ENCODE measurements at regions not wholly inside any gene's neighbourhood (a gene's known extent, or its start where the extent isn't known, plus 50 kb on each side); places are given as distances from the start of the nearest gene placed in this dataset.
A peak's percentile ranks its signal among the peaks of the same experiment; 100 is the strongest.

GRCh38 chr4:159041054-159042034 is 61.5 kb upstream of the RAPGEF2 start:
- DNase-seq (ENCODE audit: low spot score), result no peak

- no peak for DNase-seq (ENCODE audit: low spot score)
Observed at GRCh38 chr4:159042097-159042605, 60.7 kb upstream of the RAPGEF2 start.

DNA sequence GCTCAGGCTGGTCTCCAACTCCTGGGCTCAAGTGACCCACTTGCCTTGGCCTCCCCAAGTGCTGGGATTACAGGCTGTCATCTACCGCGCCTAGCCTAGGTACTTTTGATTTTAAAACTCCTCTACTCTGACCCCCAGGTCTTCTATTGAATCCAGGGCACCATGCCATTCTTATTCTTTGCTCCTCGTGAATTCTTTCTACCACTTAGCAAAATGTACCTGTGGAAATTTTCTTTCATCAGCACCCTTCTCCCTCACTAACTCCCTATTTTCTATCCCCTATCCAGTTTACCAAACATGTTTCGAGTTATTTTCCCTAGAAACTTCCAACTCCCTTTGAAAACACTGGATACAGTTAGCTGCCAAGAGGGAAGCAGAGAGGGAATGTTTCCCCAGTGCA is 60.0 kb upstream of the RAPGEF2 start:
- DNase-seq (ENCODE audit: low spot score), result no peak

DNA sequence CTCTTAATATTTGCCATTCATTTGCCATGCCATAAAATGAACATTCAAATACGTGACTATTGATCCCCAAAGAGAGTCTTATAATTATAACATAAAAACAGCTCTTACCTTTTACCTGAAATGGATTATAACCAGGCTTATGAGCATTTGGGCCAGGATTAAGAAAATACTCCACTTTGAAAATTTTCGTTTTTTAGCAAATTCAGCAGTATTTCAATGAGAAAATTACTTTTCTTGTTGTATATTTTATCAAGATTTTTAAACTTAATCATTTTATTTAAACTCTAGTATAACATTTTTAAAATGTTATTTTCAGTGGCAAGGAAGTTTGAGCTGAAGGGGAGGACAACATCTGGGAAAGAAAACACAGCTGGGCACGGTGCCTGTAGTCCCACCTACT is 59.0 kb upstream of the RAPGEF2 start:
- DNase-seq (ENCODE audit: low spot score), result no peak

- no peak for DNase-seq (ENCODE audit: low spot score)
Observed at GRCh38 chr4:159045321-159045720, 57.6 kb upstream of the RAPGEF2 start.

- peak; percentile 37 for DNase-seq (ENCODE audit: low spot score)
Observed at GRCh38 chr4:159046683-159047082, 56.2 kb upstream of the RAPGEF2 start.

DNA sequence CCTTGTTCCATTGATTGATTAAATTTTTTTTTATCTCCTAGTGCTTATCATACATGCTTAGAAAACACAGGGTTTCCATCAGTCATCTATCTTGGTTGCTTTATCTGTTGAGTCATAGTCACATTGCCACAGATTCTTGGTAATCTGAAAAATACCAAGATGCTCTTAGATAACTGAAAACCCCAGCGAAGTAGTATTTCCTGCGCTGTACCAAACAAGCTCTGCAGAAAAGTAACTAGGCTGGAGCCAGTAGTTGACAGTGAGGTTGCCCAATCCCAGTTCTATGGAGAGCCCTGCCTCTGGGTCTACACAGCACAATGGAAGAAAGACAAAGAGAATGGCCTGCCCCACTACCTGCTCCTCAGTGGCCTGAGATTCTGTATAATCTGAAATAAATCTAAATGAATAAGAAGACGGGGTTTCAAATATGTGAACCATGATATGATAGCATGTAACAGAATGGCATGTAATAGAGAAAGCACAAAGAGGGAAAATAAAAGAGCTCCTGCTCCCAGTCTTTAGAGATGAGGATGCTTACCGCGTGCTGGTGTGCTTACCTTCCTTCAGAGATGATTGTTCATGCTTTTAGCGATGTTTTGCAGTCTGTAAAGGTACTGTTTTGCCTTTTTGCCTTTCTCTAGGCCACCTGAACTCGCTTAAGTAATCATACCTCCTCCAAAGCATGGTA is 55.3 kb upstream of the RAPGEF2 start:
- DNase-seq (ENCODE audit: low spot score), result peak; percentile 9

GRCh38 chr4:159048166-159048886 is 54.6 kb upstream of the RAPGEF2 start:
- DNase-seq (ENCODE audit: low spot score), result peak; percentile 44

- no peak for DNase-seq (ENCODE audit: low spot score)
Observed at GRCh38 chr4:159049780-159050375, 53.0 kb upstream of the RAPGEF2 start.

DNA sequence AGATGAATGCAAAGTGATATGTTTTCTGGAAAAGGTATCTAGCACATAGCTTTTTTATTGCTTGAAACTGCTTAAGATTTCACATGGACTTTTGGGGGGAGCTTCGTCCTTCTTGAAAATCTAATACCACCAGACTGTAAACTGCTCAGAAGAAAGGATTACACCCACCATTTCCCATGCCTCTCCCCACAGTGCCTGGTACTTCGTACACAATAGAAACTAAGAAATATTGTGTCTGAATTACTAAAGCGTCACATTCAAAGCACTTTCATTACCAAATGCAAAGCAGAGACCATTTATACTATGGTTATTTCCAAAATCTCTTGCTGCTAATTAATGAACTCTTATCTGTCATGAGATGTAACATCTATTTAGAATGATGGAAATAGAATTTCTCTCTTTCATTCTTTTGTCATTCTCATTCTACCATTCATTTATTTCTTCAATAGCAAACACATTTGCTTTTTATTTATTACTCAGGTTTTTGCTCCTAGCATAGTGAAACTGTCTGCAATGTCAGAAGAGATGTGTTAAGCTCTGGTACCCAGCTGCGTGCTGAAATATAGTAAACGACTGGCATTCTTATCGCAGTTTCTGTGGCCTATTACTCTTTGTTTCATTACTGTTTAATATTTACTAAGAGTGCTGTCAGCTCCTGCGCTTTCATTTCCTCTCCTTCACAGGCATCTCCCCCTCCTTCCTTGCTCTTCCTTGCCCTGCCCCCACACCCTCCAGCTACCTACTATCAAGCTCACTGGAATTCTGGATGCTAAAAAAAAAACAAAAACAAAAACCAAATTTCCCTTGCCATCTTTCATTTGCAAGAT is 51.4 kb upstream of the RAPGEF2 start:
- no peak for DNase-seq (ENCODE audit: low spot score)

- DNase-seq (ENCODE audit: low spot score), result no peak
Observed at GRCh38 chr4:159052315-159052714, 50.6 kb upstream of the RAPGEF2 start.
